Kidney (tissue), 13 donors: ENCODE measurements at regions not wholly inside any gene's neighbourhood (a gene's known extent, or its start where the extent isn't known, plus 50 kb on each side); places are given as distances from the start of the nearest gene placed in this dataset.
A peak's percentile ranks its signal among the peaks of the same experiment; 100 is the strongest.
"Not testable (repeated sequence)": the region's sequence is repeated elsewhere in the genome, so short reads cannot be mapped to it uniquely, and the experiment has no call there.

Experiments
- DNase-seq, 5 donors: peaks; one replicate each; pipeline ENCODE4 v3.0.0-alpha.2; 2013 to 2020
- FAIRE-seq: peaks from 2 replicates; lab custom pipeline; 2012; peaks lifted over from hg19 to GRCh38; lab: Jason Lieb, UNC
- H3K27ac ChIP-seq, 2 donors: one replicate each; pipeline ENCODE4 v1.7.0; 2013; ENCODE audit warnings: low read depth in 2 of 2, low read length in 2 of 2, inconsistent platforms in 1 of 2
- H3K27me3 ChIP-seq: one replicate; pipeline ENCODE4 v1.7.1; 2013; ENCODE audit warnings: low read length, inconsistent platforms; ENCODE audit not compliant: control insufficient read depth, insufficient read depth
- H3K36me3 ChIP-seq, 3 donors: one replicate each; pipeline versions ENCODE4 v1.7.0 to v1.7.1; 2013; ENCODE audit warnings: low read length in 3 of 3, control low read depth in 1 of 3, inconsistent platforms in 1 of 3; ENCODE audit not compliant: insufficient read depth in 3 of 3, control insufficient read depth in 2 of 3
- H3K4me1 ChIP-seq, 3 donors: one replicate each; pipeline versions ENCODE4 v1.7.0 to v1.7.1; 2013; ENCODE audit warnings: low read length in 3 of 3, inconsistent platforms in 1 of 3, low read depth in 1 of 3; ENCODE audit not compliant: control insufficient read depth in 2 of 3, insufficient read depth in 2 of 3
- H3K4me3 ChIP-seq, 3 donors: one replicate each; pipeline versions ENCODE4 v1.7.0 to v1.8.1; 2013; ENCODE audit warnings: low read length in 3 of 3, control low read depth in 1 of 3, inconsistent platforms in 1 of 3
- H3K9ac ChIP-seq, 3 donors: one replicate each; pipeline versions ENCODE4 v1.7.0 to v1.7.1; 2013; ENCODE audit warnings: low read length in 3 of 3, control low read depth in 1 of 3, inconsistent platforms in 1 of 3
- H3K9me3 ChIP-seq, 3 donors: one replicate each; pipeline versions ENCODE4 v1.7.0 to v1.7.1; 2013; ENCODE audit warnings: low read length in 3 of 3, control low read depth in 1 of 3, inconsistent platforms in 1 of 3; ENCODE audit not compliant: control insufficient read depth in 2 of 3, insufficient read depth in 1 of 3
- CTCF ChIP-seq: IDR thresholded peaks from 3 replicates; pipeline ENCODE4 v1.5.1; 2012; ENCODE audit warnings: mild to moderate bottlenecking, moderate library complexity, borderline replicate concordance; ENCODE audit not compliant: insufficient read depth; ENCODE audit errors: extremely low read depth
- intact Hi-C: fragments of 100-400 bp; cut with DNase I; formaldehyde crosslinking; loops from one replicate; pipeline ENCODE4 v1.11.1; 2022
- donor health status: control.
- donor health status: control.
- donor health status: control.
- donor health status: control.
- donor health status: control.
- donor health status: DM: yes; HTN: yes; CAD: no.
- donor health status: Normal renal cell carcinoma (clear cell type).

- FAIRE-seq, result no peak
- H3K4me3 ChIP-seq, result no peak overlapping the region
These were observed 58.3 kb upstream of the ADGRE5 start for GRCh38 chr19:14322889-14323463.

DNA sequence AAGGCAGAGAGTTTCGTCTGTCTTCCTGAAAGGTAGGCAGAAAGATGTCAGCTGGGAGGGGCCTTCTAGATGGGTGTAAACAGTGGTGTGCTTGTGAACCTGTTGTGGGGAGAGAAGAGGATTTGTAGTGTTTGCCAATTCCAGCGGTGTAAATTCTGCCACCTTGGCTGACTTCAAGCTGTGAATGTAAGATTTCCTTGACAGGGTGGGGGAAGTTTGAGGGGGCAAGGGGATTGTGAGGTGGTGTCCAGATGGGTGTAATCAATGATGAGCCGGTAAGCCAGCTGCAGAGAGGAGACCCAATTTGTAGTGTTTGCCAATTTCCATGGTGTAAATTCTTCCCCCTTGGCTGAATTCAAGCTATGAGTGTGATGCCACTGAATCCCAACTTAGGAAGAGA is 61.0 kb upstream of the ADGRE5 start:
- FAIRE-seq (no peak), DNase-seq (no peak)
- Histone ChIP-seq H3K9me3 (peaks cover 0 to 8% (median 3%) of the 10 kb centered on the region in 3 donors), H3K4me3 (no peak overlapping the region), H3K9ac (no peak overlapping the region), H3K27ac (no peak overlapping the region), H3K36me3 (no peaks in the 10 kb centered on the region), H3K27me3 (no peaks in the 10 kb centered on the region), H3K4me1 (no peaks in the 10 kb centered on the region)
- intact Hi-C loops, result no loop called here
- TF ChIP-seq CTCF, result no peak

More at GRCh38 chr19:14322889-14323463, 58.3 kb upstream of the ADGRE5 start:
- no peak overlapping the region for H3K27ac ChIP-seq
- no peak for TF ChIP-seq CTCF
- no peaks in the 10 kb centered on the region for H3K27me3 ChIP-seq
- H3K9ac ChIP-seq, result no peak overlapping the region
- no peak for DNase-seq
- no peaks in the 10 kb centered on the region for H3K36me3 ChIP-seq
- no peaks in the 10 kb centered on the region for H3K4me1 ChIP-seq
- H3K9me3 ChIP-seq, result peaks cover 0 to 8% (median 3%) of the 10 kb centered on the region in 3 donors
- intact Hi-C loops, result no loop called here

DNA sequence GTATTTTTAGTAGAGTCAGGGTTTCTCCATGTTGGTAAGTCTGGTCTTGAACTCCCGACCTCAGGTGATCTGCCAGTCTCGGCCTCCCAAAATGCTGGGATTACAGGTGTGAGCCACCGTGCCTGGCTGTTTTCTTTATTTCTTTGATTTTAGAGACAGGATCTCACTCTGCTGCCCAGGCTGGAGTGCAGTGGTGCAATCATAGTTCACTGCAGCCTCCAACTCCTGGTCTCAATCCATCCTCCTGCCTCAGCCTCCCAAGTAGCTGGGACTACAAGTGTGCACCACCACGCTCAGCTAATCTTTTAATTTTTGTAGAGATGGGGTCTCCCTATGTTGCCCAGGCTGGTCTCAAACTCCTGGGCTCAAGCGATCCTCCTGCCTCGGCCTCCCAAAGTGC is 61.5 kb upstream of the ADGRE5 start:
- H3K27ac ChIP-seq, H3K9me3 ChIP-seq, intact Hi-C loops, H3K4me1 ChIP-seq, H3K9ac ChIP-seq, FAIRE-seq, H3K27me3 ChIP-seq, H3K36me3 ChIP-seq, DNase-seq, H3K4me3 ChIP-seq: not testable (repeated sequence)

GRCh38 chr19:14318873-14319272 is 62.4 kb upstream of the ADGRE5 start:
- Histone ChIP-seq H3K4me3 (no peak overlapping the region), H3K9ac (no peak overlapping the region), H3K27me3 (no peaks in the 10 kb centered on the region), H3K27ac (no peak overlapping the region), H3K36me3 (no peaks in the 10 kb centered on the region), H3K4me1 (no peaks in the 10 kb centered on the region), H3K9me3 (peaks cover 0 to 8% (median 3%) of the 10 kb centered on the region in 3 donors)
- FAIRE-seq, result no peak
- intact Hi-C loops, result no loop called here
- peak in 1 of 5 donors; percentile 10 for DNase-seq
- no peak for TF ChIP-seq CTCF
